Right lobe of liver (tissue), 4 donors: ENCODE measurements at regions not wholly inside any gene's neighbourhood (a gene's known extent, or its start where the extent isn't known, plus 50 kb on each side); places are given as distances from the start of the nearest gene placed in this dataset.

Experiments used
- CTCF ChIP-seq, 4 donors: fragments of 200-600 bp in 3 of 4; fragments of 450-650 bp in 1 of 4; IDR thresholded peaks; one replicate each; pipeline versions ENCODE4 v1.5.1 to v1.8.0; 2016 to 2022; ENCODE audit warnings: antibody characterized with exemption in 4 of 4, mild to moderate bottlenecking in 2 of 4
- POLR2A ChIP-seq: fragments of 450-650 bp; IDR thresholded peaks from one replicate; pipeline ENCODE4 v1.6.1; 2017; ENCODE audit warnings: antibody characterized with exemption, mild to moderate bottlenecking
- donor health status: DM: no; HTN: no; CAD: no.
- donor health status: DM: no; HTN: no; CAD: no.
- donor health status: DM: no; HTN: yes; CAD: no.

GRCh38 chr13:71046360-71047079 is 820.5 kb downstream of the DACH1 start:
- TF ChIP-seq POLR2A (no peak), CTCF (IDR thresholded peaks at IDR 0.05) (no peak)
